NCI-H128 (cell line): ENCODE measurements at regions not wholly inside any gene's neighbourhood (a gene's known extent, or its start where the extent isn't known, plus 50 kb on each side); places are given as distances from the start of the nearest gene placed in this dataset.

ENCODE experiments used
- DNase-seq: peaks from one replicate; lab custom pipeline; 2025; ENCODE audit not compliant: unreplicated experiment; lab: John Stamatoyannopoulos, UW

GRCh38 chr12:107543841-107544240 lies 141.8 kb upstream of the PWP1 start:
- DNase-seq: no peak

DNA sequence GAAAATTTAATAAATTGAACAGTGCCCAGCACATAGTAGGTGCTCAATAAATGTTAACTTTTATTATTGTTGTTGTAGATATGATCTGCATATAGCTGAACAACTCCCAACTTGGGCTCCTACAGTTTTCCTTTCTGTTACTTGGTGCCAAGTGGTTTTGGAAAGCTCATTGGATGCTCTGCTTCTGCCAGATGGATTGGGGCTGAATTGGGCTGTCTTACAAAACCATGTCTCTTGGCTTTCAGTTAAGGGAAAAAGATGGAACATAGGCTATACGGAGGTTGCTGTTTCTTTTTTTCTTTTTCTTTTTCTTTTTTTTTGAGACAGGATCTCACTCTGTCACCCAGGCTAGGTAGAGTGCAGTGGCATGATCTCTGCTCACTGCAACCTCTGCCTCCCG lies 140.7 kb upstream of the PWP1 start:
- no peak for DNase-seq

DNA sequence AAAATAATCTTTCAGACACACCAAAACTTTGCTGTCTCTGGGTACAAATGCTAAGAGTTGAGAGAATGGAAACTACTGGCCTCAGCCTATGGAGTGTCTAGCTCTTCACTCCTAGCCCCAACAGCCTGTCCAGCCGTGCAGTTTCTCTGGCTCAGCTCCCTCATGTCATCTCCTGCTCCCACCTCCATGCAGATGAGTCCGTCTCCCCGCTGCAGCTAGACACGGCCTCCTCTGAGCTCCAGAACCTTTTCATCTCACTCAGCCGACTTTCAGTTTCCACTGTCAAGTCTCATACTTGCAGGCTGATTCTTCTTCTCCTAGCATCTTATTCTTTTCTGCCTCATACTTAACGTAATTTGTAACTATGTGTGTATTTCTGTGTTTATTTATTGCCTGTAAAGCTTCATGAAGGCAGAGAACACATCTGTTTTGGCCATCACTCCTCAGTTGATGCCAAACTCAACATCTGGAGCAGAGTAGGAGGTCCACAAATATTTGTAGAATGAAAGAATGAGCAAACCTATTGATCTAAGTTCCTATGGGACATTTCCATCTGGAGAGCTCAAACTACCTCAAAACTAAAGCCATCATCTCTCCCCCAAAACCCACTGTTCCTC lies 139.8 kb upstream of the PWP1 start:
- DNase-seq: no peak

- DNase-seq: no peak
These were observed 138.2 kb upstream of the PWP1 start for GRCh38 chr12:107547389-107547788.

GRCh38 chr12:107549651-107550480 lies 135.7 kb upstream of the PWP1 start:
- no peak for DNase-seq

GRCh38 chr12:107551434-107551833 lies 134.2 kb upstream of the PWP1 start:
- no peak for DNase-seq

DNA sequence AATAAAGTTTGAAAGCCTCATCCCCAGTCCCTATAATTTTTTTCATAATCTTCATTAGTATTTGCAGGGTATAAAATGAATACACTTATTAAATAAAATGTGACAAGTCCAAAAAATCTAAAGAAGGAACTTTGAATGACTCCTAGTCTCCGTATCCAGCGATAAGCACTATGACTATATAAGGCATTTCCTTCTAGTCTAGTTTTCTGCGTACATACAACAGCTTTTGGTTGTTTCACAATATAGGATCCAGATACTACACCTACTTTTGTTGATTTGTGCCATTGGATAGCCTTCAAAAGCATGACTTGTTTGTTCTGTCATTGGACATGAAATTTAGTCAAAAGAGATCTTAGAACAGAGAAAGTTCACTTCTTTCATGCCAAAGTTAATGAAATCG lies 133.3 kb upstream of the PWP1 start:
- no peak for DNase-seq

GRCh38 chr12:107553211-107553765 lies 132.3 kb upstream of the PWP1 start:
- no peak for DNase-seq

GRCh38 chr12:107554941-107555340 lies 130.7 kb upstream of the PWP1 start:
- DNase-seq: no peak

GRCh38 chr12:107557026-107557425 lies 128.6 kb upstream of the PWP1 start:
- DNase-seq: no peak

GRCh38 chr12:107557589-107558100 lies 128.0 kb upstream of the PWP1 start:
- no peak for DNase-seq

- DNase-seq: no peak
These were observed 127.3 kb upstream of the PWP1 start for GRCh38 chr12:107558141-107558815.

GRCh38 chr12:107558816-107559382 lies 126.7 kb upstream of the PWP1 start:
- no peak for DNase-seq

DNA sequence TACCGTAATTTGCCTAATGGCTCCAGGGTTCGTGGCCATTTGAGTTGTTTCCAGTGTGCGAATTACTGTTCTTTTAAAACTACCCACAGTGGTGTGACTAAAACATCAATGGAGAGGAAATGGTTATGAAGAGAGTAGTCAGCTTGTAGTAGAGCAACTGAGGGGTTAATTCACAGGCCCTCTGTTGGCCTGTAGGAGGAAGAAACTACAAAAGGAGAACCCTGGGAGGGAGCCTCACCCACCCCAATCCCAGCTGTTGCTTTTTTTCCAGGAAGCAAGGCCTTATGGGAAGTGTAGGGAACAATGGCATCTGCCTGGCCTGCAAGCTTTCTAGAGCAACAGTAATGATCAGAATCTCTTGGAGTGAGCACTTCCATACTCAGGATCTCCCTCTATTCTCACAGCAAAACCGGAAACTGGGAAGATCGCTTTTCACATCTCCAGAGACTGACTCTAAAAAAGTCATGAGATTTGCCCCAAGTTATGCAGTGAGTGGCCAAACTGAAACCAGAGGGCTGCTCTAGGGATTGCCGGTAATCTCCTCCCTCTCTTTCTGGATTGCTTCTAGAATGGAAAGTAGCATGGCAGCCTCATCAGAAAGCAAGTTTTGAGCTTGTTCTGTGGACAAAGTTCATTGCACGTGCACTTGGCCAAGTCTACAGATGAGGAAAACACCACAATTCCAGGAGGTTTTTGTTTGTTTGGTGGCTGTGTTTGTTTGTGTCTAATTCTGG lies 125.3 kb upstream of the PWP1 start:
- no peak for DNase-seq

GRCh38 chr12:107560899-107561285 lies 124.7 kb upstream of the PWP1 start:
- DNase-seq: no peak

DNA sequence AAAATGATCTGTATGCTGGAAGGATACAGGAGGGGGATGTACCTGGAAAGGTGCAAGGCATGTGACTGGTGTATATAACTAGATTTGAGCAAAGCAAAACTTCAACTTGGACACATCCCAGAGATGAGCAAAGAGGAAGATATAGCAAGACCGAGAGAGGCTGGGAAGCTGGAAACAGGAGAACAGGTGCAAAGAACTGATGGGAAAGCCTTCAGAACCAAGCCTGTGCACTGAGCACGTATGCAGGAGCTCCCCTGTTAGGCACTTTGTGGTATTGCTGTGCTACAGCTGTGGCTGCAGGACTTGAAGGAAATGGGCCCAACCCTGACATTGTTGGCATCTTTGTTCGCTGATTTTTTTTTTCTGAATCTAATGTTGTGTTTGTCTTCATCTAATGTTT lies 120.7 kb upstream of the PWP1 start:
- DNase-seq: no peak

GRCh38 chr12:107565551-107565950 lies 120.0 kb upstream of the PWP1 start:
- no peak for DNase-seq

GRCh38 chr12:107567876-107568619 lies 117.6 kb upstream of the PWP1 start:
- no peak for DNase-seq

DNA sequence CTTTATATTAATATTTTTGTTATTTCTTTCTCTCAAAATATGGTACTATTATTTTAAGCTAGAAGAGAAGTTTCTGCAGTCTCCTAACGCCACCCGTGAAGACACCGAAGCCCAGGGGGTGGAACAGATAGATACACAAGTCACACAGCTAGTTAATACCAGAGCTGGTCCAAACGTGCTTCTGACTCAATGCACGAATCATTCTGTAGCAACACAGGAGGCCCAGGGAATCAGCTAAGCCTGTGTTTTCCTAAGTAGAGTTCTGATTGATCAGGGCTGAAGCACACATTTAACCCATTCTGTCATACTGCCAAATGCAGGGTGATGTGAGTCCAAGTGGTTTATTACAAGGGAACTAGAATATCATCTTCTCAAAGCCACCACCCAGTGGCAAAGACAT lies 116.9 kb upstream of the PWP1 start:
- DNase-seq: no peak

DNA sequence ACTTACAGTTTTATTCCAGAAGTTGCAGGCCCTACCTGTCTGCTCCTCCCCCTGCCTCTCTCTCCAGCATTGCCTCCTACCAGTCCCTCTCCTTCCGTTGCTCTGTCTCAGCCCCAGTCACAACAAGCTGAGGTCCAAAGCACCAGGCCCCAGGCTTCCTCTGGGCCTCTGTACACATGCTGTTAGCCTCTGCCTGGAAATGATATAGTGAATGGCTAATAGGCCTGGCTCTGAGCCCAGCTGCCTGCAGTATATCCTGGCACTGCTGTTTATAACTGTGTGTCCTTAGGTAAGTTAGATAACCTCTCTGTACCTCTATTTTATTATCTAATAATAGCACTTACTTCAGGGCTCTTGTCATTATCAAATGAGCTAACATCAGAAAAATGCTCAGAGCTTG lies 114.9 kb upstream of the PWP1 start:
- DNase-seq: no peak
